HepG2 (cell line): ENCODE measurements at regions not wholly inside any gene's neighbourhood (a gene's known extent, or its start where the extent isn't known, plus 50 kb on each side); places are given as distances from the start of the nearest gene placed in this dataset.

Experiments used
- BRCA1 ChIP-seq: sonication (generic); formaldehyde crosslinking; IDR thresholded peaks from 2 replicates; pipeline ENCODE4 v1.4.0; 2020; ENCODE audit warnings: missing genetic modification reagents
- CTCF ChIP-seq: sonication (generic); formaldehyde crosslinking; IDR thresholded peaks from 2 replicates; pipeline ENCODE4 v1.5.0; 2020; ENCODE audit warnings: mild to moderate bottlenecking, missing genetic modification reagents, moderate library complexity
- GFI1 ChIP-seq: sonication (generic); formaldehyde crosslinking; IDR thresholded peaks from 2 replicates; pipeline ENCODE4 v1.5.0; 2020; ENCODE audit warnings: missing genetic modification reagents, mild to moderate bottlenecking, borderline replicate concordance
- KDM1A ChIP-seq: IDR thresholded peaks from 2 replicates; pipeline ENCODE4 v1.6.1; 2016; ENCODE audit warnings: missing compliant biosample characterization
- NPAS2 ChIP-seq: sonication (generic); formaldehyde crosslinking; IDR thresholded peaks from 2 replicates; pipeline ENCODE4 v1.8.0; 2022; ENCODE audit warnings: mild to moderate bottlenecking, missing genetic modification reagents, borderline replicate concordance
- PLRG1 ChIP-seq: fragments of 450-650 bp; conservative IDR thresholded peaks from 2 replicates; pipeline ENCODE4 v1.6.1; 2016
- POLR2A ChIP-seq, 2 experiments: IDR thresholded peaks; 2 replicates each; pipeline ENCODE4 v1.6.1; 2011; ENCODE audit warnings: low read depth in 2 of 2, low read length in 2 of 2, mild to moderate bottlenecking in 1 of 2, moderate library complexity in 1 of 2; ENCODE audit not compliant: insufficient read depth in 1 of 2
- THRA ChIP-seq: sonication (generic); formaldehyde crosslinking; IDR thresholded peaks from 2 replicates; pipeline ENCODE4 v1.4.0; 2020; ENCODE audit warnings: missing genetic modification reagents, borderline replicate concordance
- ZNF256 ChIP-seq: sonication (generic); formaldehyde crosslinking; conservative IDR thresholded peaks from 2 replicates; pipeline ENCODE4 v1.4.0; 2020; ENCODE audit warnings: missing genetic modification reagents
- ZSCAN29 ChIP-seq: sonication (generic); formaldehyde crosslinking; conservative IDR thresholded peaks from 2 replicates; pipeline ENCODE4 v1.4.0; 2020; ENCODE audit warnings: mild to moderate bottlenecking, missing genetic modification reagents

GRCh38 chr7:51458693-51459092 is 142.1 kb upstream of the COBL start:
- TF ChIP-seq NPAS2 (no peak), ZNF256 (CRISPR knock-in tag) (no peak), POLR2A (IDR thresholded peaks at IDR 0.05; ENCODE audit: insufficient read depth in 1 of 2, low read depth in 2 of 2, low read length in 2 of 2) (no peak), PLRG1 (no peak), ZSCAN29 (CRISPR knock-in tag) (no peak), BRCA1 (no peak), CTCF (CRISPR knock-in tag) (no peak), THRA (CRISPR knock-in tag) (no peak), KDM1A (no peak), GFI1 (no peak)
